SK-N-SH (cell line): ENCODE measurements at regions not wholly inside any gene's neighbourhood (a gene's known extent, or its start where the extent isn't known, plus 50 kb on each side); places are given as distances from the start of the nearest gene placed in this dataset.

Source experiments
- CTCF ChIA-PET: fragments of 300-600, 350-600 bp; formaldehyde crosslinking; extraction: SDS; loops from one replicate; lab custom pipeline; 2021; lab: Yijun Ruan, JAX
- POLR2A ChIA-PET: fragments of 350-600 bp; sonication (Branson Sonifier 250); formaldehyde crosslinking; extraction: SDS; loops from one replicate; lab custom pipeline; 2020; ENCODE audit warnings: antibody characterized with exemption, inconsistent platforms; lab: Yijun Ruan, JAX
- DNase-seq: peaks from one replicate; pipeline ENCODE4 v3.0.0; 2012
- H2AFZ ChIP-seq: fragments of 200-600 bp; sonication (generic); 2 replicates; pipeline ENCODE4 v1.8.1; 2016; ENCODE audit warnings: antibody characterized with exemption, mild to moderate bottlenecking, low read depth
- H3F3A ChIP-seq: fragments of 200-600 bp; sonication (generic); replicated peaks from 2 replicates; pipeline ENCODE3; 2016; ENCODE audit warnings: antibody characterized with exemption, mild to moderate bottlenecking; ENCODE audit not compliant: insufficient read depth
- H3K27ac ChIP-seq, 2 experiments: fragments of 200-500 bp in 1 of 2; fragments of 200-600 bp in 1 of 2; sonication (Bioruptor generic) in 1 of 2; sonication (generic), shearing (Covaris generic) in 1 of 2; 2 replicates each; pipeline versions ENCODE4 v1.5.1 to v1.6.1; 2014 to 2016; ENCODE audit warnings: low read depth in 2 of 2, inconsistent platforms in 1 of 2, low read length in 1 of 2, mild to moderate bottlenecking in 1 of 2, mixed read lengths in 1 of 2
- H3K27me3 ChIP-seq: fragments of 200-600 bp; sonication (generic), shearing (Covaris generic); 2 replicates; pipeline ENCODE4 v1.6.1; 2016; ENCODE audit warnings: mixed run types; ENCODE audit not compliant: insufficient read depth
- H3K36me3 ChIP-seq, 2 experiments: fragments of 200-500 bp in 1 of 2; fragments of 200-600 bp in 1 of 2; sonication (Bioruptor generic) in 1 of 2; sonication (generic) in 1 of 2; replicated peaks in 1 of 2; 2 replicates each; pipeline versions ENCODE3 to v1.5.1; 2014 to 2016; ENCODE audit warnings: low read length in 1 of 2, mild to moderate bottlenecking in 1 of 2; ENCODE audit not compliant: insufficient read depth in 2 of 2, control insufficient read depth in 1 of 2
- H3K4me1 ChIP-seq, 2 experiments: fragments of 200-500 bp in 1 of 2; fragments of 200-600 bp in 1 of 2; sonication (Bioruptor generic) in 1 of 2; sonication (generic), shearing (Covaris generic) in 1 of 2; 2 replicates each; pipeline versions ENCODE4 v1.5.1 to v1.6.1; 2014 to 2016; ENCODE audit warnings: low read depth in 1 of 2, low read length in 1 of 2, mixed run types in 1 of 2; ENCODE audit not compliant: insufficient read depth in 2 of 2, control insufficient read depth in 1 of 2
- H3K4me2 ChIP-seq: fragments of 200-600 bp; sonication (generic), shearing (Covaris generic); 2 replicates; pipeline ENCODE4 v1.6.1; 2017; ENCODE audit warnings: mixed run types
- H3K4me3 ChIP-seq, 2 experiments: fragments of 200-500 bp in 1 of 2; fragments of 200-600 bp in 1 of 2; sonication (Bioruptor generic) in 1 of 2; sonication (generic), shearing (Covaris generic) in 1 of 2; 2 replicates each; pipeline versions ENCODE4 v1.5.1 to v1.8.1; 2014 to 2016; ENCODE audit warnings: low read depth in 2 of 2, inconsistent platforms in 1 of 2, low read length in 1 of 2, mild to moderate bottlenecking in 1 of 2, mixed read lengths in 1 of 2, moderate library complexity in 1 of 2
- H3K79me2 ChIP-seq: fragments of 200-600 bp; sonication (generic); 2 replicates; pipeline ENCODE4 v1.8.1; 2017; ENCODE audit warnings: mild to moderate bottlenecking; ENCODE audit not compliant: insufficient read depth
- H3K9ac ChIP-seq: fragments of 200-600 bp; sonication (generic); 2 replicates; pipeline ENCODE4 v1.6.1; 2017; ENCODE audit warnings: mixed run types
- H3K9me2 ChIP-seq: fragments of 200-600 bp; sonication (generic); 2 replicates; pipeline ENCODE4 v1.6.1; 2017; ENCODE audit warnings: mixed run types
- H3K9me3 ChIP-seq: fragments of 200-600 bp; sonication (generic); 2 replicates; pipeline ENCODE4 v1.6.1; 2017; ENCODE audit warnings: mixed run types, mild to moderate bottlenecking, moderate library complexity
- H4K20me1 ChIP-seq: fragments of 200-600 bp; sonication (generic); 2 replicates; pipeline ENCODE4 v1.6.1; 2017; ENCODE audit warnings: mild to moderate bottlenecking, mixed run types; ENCODE audit not compliant: insufficient read depth
- FOSL2 ChIP-seq: IDR thresholded peaks from 2 replicates; pipeline ENCODE4 v1.4.0; 2012; ENCODE audit warnings: low read depth, mild to moderate bottlenecking, moderate library complexity, borderline replicate concordance
- FOXJ3 ChIP-seq: sonication (generic); formaldehyde crosslinking; IDR thresholded peaks from 2 replicates; pipeline ENCODE4 v1.5.1; 2020; ENCODE audit warnings: mild to moderate bottlenecking, missing genetic modification reagents
- GATA2 ChIP-seq: sonication (generic); formaldehyde crosslinking; IDR thresholded peaks from 2 replicates; pipeline ENCODE4 v1.5.0; 2020; ENCODE audit warnings: mild to moderate bottlenecking, missing genetic modification reagents
- MEF2A ChIP-seq: IDR thresholded peaks from 2 replicates; pipeline ENCODE4 v1.4.0; 2012; ENCODE audit warnings: low read depth, borderline replicate concordance
- MXI1 ChIP-seq: IDR thresholded peaks from 2 replicates; pipeline ENCODE4 v1.6.1; 2012; ENCODE audit warnings: mild to moderate bottlenecking, low read depth, low read length, improper control_type of control experiment
- NFIC ChIP-seq: IDR thresholded peaks from 2 replicates; pipeline ENCODE4 v1.4.0; 2012; ENCODE audit warnings: borderline replicate concordance
- NRF1 ChIP-seq: IDR thresholded peaks from 2 replicates; pipeline ENCODE4 v1.6.1; 2012; ENCODE audit warnings: low read depth, mild to moderate bottlenecking, low read length
- POLR2AphosphoS5 ChIP-seq: IDR thresholded peaks from 2 replicates; pipeline ENCODE4 v1.6.1; 2012; ENCODE audit warnings: low read depth, low read length
- RFX5 ChIP-seq: IDR thresholded peaks from 2 replicates; pipeline ENCODE4 v1.6.1; 2012; ENCODE audit warnings: mild to moderate bottlenecking, improper control_type of control experiment, low read length
- SMC3 ChIP-seq: IDR thresholded peaks from 2 replicates; pipeline ENCODE4 v1.6.1; 2012; ENCODE audit warnings: low read depth, low read length, improper control_type of control experiment
- TAF1 ChIP-seq: IDR thresholded peaks from 2 replicates; pipeline ENCODE4 v1.6.1; 2012; ENCODE audit warnings: low read depth, mild to moderate bottlenecking, low read length, moderate library complexity, borderline replicate concordance
- TCF12 ChIP-seq: IDR thresholded peaks from 2 replicates; pipeline ENCODE4 v1.4.0; 2012
- USF1 ChIP-seq: IDR thresholded peaks from 2 replicates; pipeline ENCODE4 v1.4.0; 2012; ENCODE audit warnings: low read depth, borderline replicate concordance
- YY1 ChIP-seq: IDR thresholded peaks from 2 replicates; pipeline ENCODE4 v1.4.0; 2012; ENCODE audit warnings: low read depth, mild to moderate bottlenecking
- WGBS: methylation state at CpG from one replicate; pipeline ENCODE4 v1.1.6; 2017; ENCODE audit warnings: low lambda C conversion rate; 5-methylcytosine and 5-hydroxymethylcytosine counted together
- TF ChIP-seq, protein P1 (sequence below): fragments of 150-350 bp; IDR thresholded peaks from 2 replicates; pipeline ENCODE4 v1.6.1; 2017; ENCODE audit warnings: antibody characterized with exemption, low read length, low read depth, borderline replicate concordance
- TF ChIP-seq, protein P2 (sequence below): fragments of 150-350 bp; IDR thresholded peaks from 2 replicates; pipeline ENCODE4 v1.6.1; 2016; ENCODE audit warnings: mild to moderate bottlenecking, low read depth, low read length
- TF ChIP-seq, protein P3 (sequence below): fragments of 200-600 bp; sonication (generic); IDR thresholded peaks from 2 replicates; pipeline ENCODE4 v1.6.1; 2017; ENCODE audit warnings: antibody characterized with exemption, mild to moderate bottlenecking, moderate library complexity
- TF ChIP-seq, protein P4 (sequence below): IDR thresholded peaks from 2 replicates; pipeline ENCODE4 v1.4.0; 2012; ENCODE audit warnings: low read depth
- TF ChIP-seq, protein P5 (sequence below): IDR thresholded peaks from 2 replicates; pipeline ENCODE4 v1.4.0; 2012; ENCODE audit warnings: low read depth, borderline replicate concordance

DNA sequence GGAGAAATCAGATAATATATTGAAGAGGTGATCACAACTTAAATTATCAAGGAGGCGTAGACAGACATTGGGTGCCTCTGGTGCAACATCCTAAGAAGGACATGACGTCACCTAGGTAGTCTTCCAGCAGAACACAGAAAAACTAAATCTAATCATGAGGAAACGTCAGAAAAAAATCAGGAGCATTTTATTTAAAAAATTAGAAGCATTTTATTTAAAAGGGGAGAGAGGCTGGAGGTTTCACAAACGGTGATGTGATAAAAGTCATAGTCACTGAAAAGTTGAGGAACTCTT, 254.6 kb downstream of the TMEM167A start:
- Histone ChIP-seq H3K4me1 (peaks cover 0 to 3% of the 10 kb centered on the region in 2 experiments; a peak in 1 of 4 replicates), H3K9ac (no peak overlapping the region), H3K9me3 (no peaks in the 10 kb centered on the region), H3K36me3 (no peaks in the 10 kb centered on the region), H4K20me1 (no peaks in the 10 kb centered on the region), H3K4me3 (no peak overlapping the region), H3K27me3 (no peaks in the 10 kb centered on the region), H3K79me2 (no peaks in the 10 kb centered on the region), H2AFZ (0 out of 2 replicates have a peak overlapping the region, but pooled peaks have one; percentile 41), H3F3A (no peaks in the 10 kb centered on the region), H3K4me2 (no peak overlapping the region), H3K27ac (no peak overlapping the region), H3K9me2 (no peaks in the 10 kb centered on the region)
- 69% methylated on average over 4 of the region's 4 CpGs for WGBS
- no peak for TF ChIP-seq RFX5
- no peak for TF ChIP-seq YY1
- TF ChIP-seq POLR2AphosphoS5: no peak
- TF ChIP-seq NFIC: no peak
- TF ChIP-seq, protein P1, sequence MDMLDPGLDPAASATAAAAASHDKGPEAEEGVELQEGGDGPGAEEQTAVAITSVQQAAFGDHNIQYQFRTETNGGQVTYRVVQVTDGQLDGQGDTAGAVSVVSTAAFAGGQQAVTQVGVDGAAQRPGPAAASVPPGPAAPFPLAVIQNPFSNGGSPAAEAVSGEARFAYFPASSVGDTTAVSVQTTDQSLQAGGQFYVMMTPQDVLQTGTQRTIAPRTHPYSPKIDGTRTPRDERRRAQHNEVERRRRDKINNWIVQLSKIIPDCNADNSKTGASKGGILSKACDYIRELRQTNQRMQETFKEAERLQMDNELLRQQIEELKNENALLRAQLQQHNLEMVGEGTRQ: no peak
- no peak for TF ChIP-seq MEF2A
- TF ChIP-seq NRF1: no peak
- TF ChIP-seq TAF1: no peak
- TF ChIP-seq FOSL2: no peak
- TF ChIP-seq, protein P2, sequence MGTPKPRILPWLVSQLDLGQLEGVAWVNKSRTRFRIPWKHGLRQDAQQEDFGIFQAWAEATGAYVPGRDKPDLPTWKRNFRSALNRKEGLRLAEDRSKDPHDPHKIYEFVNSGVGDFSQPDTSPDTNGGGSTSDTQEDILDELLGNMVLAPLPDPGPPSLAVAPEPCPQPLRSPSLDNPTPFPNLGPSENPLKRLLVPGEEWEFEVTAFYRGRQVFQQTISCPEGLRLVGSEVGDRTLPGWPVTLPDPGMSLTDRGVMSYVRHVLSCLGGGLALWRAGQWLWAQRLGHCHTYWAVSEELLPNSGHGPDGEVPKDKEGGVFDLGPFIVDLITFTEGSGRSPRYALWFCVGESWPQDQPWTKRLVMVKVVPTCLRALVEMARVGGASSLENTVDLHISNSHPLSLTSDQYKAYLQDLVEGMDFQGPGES: no peak
- TF ChIP-seq, protein P3, sequence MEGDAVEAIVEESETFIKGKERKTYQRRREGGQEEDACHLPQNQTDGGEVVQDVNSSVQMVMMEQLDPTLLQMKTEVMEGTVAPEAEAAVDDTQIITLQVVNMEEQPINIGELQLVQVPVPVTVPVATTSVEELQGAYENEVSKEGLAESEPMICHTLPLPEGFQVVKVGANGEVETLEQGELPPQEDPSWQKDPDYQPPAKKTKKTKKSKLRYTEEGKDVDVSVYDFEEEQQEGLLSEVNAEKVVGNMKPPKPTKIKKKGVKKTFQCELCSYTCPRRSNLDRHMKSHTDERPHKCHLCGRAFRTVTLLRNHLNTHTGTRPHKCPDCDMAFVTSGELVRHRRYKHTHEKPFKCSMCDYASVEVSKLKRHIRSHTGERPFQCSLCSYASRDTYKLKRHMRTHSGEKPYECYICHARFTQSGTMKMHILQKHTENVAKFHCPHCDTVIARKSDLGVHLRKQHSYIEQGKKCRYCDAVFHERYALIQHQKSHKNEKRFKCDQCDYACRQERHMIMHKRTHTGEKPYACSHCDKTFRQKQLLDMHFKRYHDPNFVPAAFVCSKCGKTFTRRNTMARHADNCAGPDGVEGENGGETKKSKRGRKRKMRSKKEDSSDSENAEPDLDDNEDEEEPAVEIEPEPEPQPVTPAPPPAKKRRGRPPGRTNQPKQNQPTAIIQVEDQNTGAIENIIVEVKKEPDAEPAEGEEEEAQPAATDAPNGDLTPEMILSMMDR: no peak
- TF ChIP-seq SMC3: no peak
- TF ChIP-seq, protein P4, sequence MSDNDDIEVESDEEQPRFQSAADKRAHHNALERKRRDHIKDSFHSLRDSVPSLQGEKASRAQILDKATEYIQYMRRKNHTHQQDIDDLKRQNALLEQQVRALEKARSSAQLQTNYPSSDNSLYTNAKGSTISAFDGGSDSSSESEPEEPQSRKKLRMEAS: no peak
- TF ChIP-seq MXI1: no peak
- no peak for TF ChIP-seq GATA2
- TF ChIP-seq FOXJ3 (CRISPR knock-in tag): no peak
- no peak for TF ChIP-seq TCF12
- TF ChIP-seq, protein P5, sequence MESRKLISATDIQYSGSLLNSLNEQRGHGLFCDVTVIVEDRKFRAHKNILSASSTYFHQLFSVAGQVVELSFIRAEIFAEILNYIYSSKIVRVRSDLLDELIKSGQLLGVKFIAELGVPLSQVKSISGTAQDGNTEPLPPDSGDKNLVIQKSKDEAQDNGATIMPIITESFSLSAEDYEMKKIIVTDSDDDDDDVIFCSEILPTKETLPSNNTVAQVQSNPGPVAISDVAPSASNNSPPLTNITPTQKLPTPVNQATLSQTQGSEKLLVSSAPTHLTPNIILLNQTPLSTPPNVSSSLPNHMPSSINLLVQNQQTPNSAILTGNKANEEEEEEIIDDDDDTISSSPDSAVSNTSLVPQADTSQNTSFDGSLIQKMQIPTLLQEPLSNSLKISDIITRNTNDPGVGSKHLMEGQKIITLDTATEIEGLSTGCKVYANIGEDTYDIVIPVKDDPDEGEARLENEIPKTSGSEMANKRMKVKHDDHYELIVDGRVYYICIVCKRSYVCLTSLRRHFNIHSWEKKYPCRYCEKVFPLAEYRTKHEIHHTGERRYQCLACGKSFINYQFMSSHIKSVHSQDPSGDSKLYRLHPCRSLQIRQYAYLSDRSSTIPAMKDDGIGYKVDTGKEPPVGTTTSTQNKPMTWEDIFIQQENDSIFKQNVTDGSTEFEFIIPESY: no peak
- no peak for TF ChIP-seq USF1
- CTCF ChIA-PET: no interaction called here
- DNase-seq: no peak
- POLR2A ChIA-PET: no interaction called here
